HEK293T (cell line): ENCODE measurements at regions not wholly inside any gene's neighbourhood (a gene's known extent, or its start where the extent isn't known, plus 50 kb on each side); places are given as distances from the start of the nearest gene placed in this dataset.

Experiments used
- CTCF ChIA-PET: fragments of 350-600 bp; formaldehyde crosslinking; extraction: SDS; loops from one replicate; lab custom pipeline; 2021; ENCODE audit warnings: antibody characterized with exemption, inconsistent platforms; lab: Yijun Ruan, JAX
- POLR2A ChIA-PET: fragments of 350-600 bp; formaldehyde crosslinking; extraction: SDS; loops from one replicate; lab custom pipeline; 2020; ENCODE audit warnings: antibody characterized with exemption, inconsistent platforms; lab: Yijun Ruan, JAX
- DNase-seq: peaks from one replicate; pipeline ENCODE4 v3.0.0; 2012; ENCODE audit warnings: mixed read lengths; ENCODE audit errors: extremely low spot score
- ARNT ChIP-seq: fragments of 450-650 bp; IDR thresholded peaks from 2 replicates; pipeline ENCODE4 v1.6.1; 2017; ENCODE audit warnings: mild to moderate bottlenecking
- BHLHE40 ChIP-seq: fragments of 450-650 bp; IDR thresholded peaks from 2 replicates; pipeline ENCODE4 v1.6.1; 2016; ENCODE audit warnings: mild to moderate bottlenecking, moderate library complexity, borderline replicate concordance
- CTBP1 ChIP-seq: fragments of 450-650 bp; IDR thresholded peaks from 2 replicates; pipeline ENCODE4 v1.6.1; 2016; ENCODE audit warnings: borderline replicate concordance
- ELF4 ChIP-seq: fragments of 450-650 bp; IDR thresholded peaks from 2 replicates; pipeline ENCODE4 v1.6.1; 2017; ENCODE audit warnings: antibody characterized with exemption
- FOXA1 ChIP-seq: fragments of 450-650 bp; IDR thresholded peaks from 2 replicates; pipeline ENCODE4 v1.6.1; 2016; ENCODE audit warnings: mild to moderate bottlenecking
- FOXK2 ChIP-seq: fragments of 450-650 bp; IDR thresholded peaks from 2 replicates; pipeline ENCODE4 v1.6.1; 2016; ENCODE audit warnings: mild to moderate bottlenecking
- FOXM1 ChIP-seq: fragments of 450-650 bp; IDR thresholded peaks from 2 replicates; pipeline ENCODE4 v1.6.1; 2017; ENCODE audit warnings: mild to moderate bottlenecking, borderline replicate concordance
- HDGF ChIP-seq: fragments of 450-650 bp; IDR thresholded peaks from 2 replicates; pipeline ENCODE4 v1.6.1; 2017; ENCODE audit warnings: antibody characterized with exemption, borderline replicate concordance
- L3MBTL2 ChIP-seq: fragments of 450-650 bp; conservative IDR thresholded peaks from 2 replicates; pipeline ENCODE4 v1.6.1; 2016; ENCODE audit warnings: mild to moderate bottlenecking
- LEF1 ChIP-seq: fragments of 450-650 bp; IDR thresholded peaks from 2 replicates; pipeline ENCODE4 v1.6.1; 2017; ENCODE audit warnings: mild to moderate bottlenecking, borderline replicate concordance
- NFRKB ChIP-seq: fragments of 450-650 bp; IDR thresholded peaks from 2 replicates; pipeline ENCODE4 v1.6.1; 2016; ENCODE audit warnings: mild to moderate bottlenecking, moderate library complexity
- PKNOX1 ChIP-seq: fragments of 450-650 bp; IDR thresholded peaks from 2 replicates; pipeline ENCODE4 v1.6.1; 2016
- SP1 ChIP-seq: fragments of 450-650 bp; IDR thresholded peaks from 2 replicates; pipeline ENCODE4 v1.6.1; 2017
- SUZ12 ChIP-seq: fragments of 450-650 bp; IDR thresholded peaks from 2 replicates; pipeline ENCODE4 v1.6.1; 2016; ENCODE audit warnings: mild to moderate bottlenecking
- TARDBP ChIP-seq: fragments of 450-650 bp; IDR thresholded peaks from 2 replicates; pipeline ENCODE4 v1.6.1; 2016
- ZNF384 ChIP-seq: fragments of 450-650 bp; IDR thresholded peaks from 2 replicates; pipeline ENCODE4 v1.6.1; 2016

- TF ChIP-seq SP1 (no peak), BHLHE40 (no peak), SUZ12 (no peak), L3MBTL2 (no peak), ZNF384 (no peak), FOXM1 (no peak), ARNT (no peak), TARDBP (no peak), FOXA1 (no peak), HDGF (no peak), PKNOX1 (no peak), NFRKB (no peak), CTBP1 (no peak), ELF4 (no peak), FOXK2 (no peak), LEF1 (no peak)
- CTCF ChIA-PET, result no interaction called here
- no peak for DNase-seq
- POLR2A ChIA-PET, result no interaction called here
These were observed 82.2 kb downstream of the EPDR1 start for GRCh38 chr7:38002689-38003088.

GRCh38 chr7:38006559-38006958 is 86.1 kb downstream of the EPDR1 start:
- ChIA-PET CTCF (no interaction called here), POLR2A (no interaction called here)
- no peak for DNase-seq
- no peak for TF ChIP-seq SUZ12
- no peak for TF ChIP-seq NFRKB
- TF ChIP-seq PKNOX1, result no peak
- TF ChIP-seq ZNF384, result no peak
- TF ChIP-seq BHLHE40, result no peak
- TF ChIP-seq FOXK2, result no peak
- TF ChIP-seq SP1, result no peak
- TF ChIP-seq HDGF, result no peak
- no peak for TF ChIP-seq FOXA1
- no peak for TF ChIP-seq ELF4

- ChIA-PET POLR2A (no interaction called here), CTCF (no interaction called here)
- no peak for DNase-seq
- TF ChIP-seq LEF1 (no peak), TARDBP (no peak), ARNT (no peak), BHLHE40 (no peak), FOXA1 (no peak), ELF4 (no peak), CTBP1 (no peak), SUZ12 (no peak), HDGF (no peak), NFRKB (no peak), FOXK2 (no peak), ZNF384 (no peak), PKNOX1 (no peak), SP1 (no peak), L3MBTL2 (no peak), FOXM1 (no peak)
These were observed 86.7 kb downstream of the EPDR1 start for GRCh38 chr7:38007096-38007495.

GRCh38 chr7:38013246-38013645 is 92.8 kb downstream of the EPDR1 start:
- TF ChIP-seq BHLHE40 (no peak), ELF4 (no peak), FOXA1 (no peak), PKNOX1 (no peak), CTBP1 (no peak)
- ChIA-PET CTCF (no interaction called here), POLR2A (no interaction called here)
- DNase-seq, result no peak

- DNase-seq, result no peak
- ChIA-PET CTCF (no interaction called here), POLR2A (no interaction called here)
- no peak for TF ChIP-seq ELF4
- TF ChIP-seq CTBP1, result no peak
- TF ChIP-seq HDGF, result no peak
- TF ChIP-seq FOXA1, result no peak
- no peak for TF ChIP-seq SP1
- TF ChIP-seq SUZ12, result no peak
These were observed 96.1 kb downstream of the EPDR1 start for GRCh38 chr7:38016567-38016966.

GRCh38 chr7:38017320-38017719 is 96.9 kb downstream of the EPDR1 start:
- ChIA-PET CTCF (no interaction called here), POLR2A (no interaction called here)
- TF ChIP-seq BHLHE40 (no peak), TARDBP (no peak), LEF1 (no peak), L3MBTL2 (no peak), ELF4 (no peak), SUZ12 (no peak), FOXA1 (no peak)
- DNase-seq, result no peak
